ENCODE measurements at regions not wholly inside any gene's neighbourhood (a gene's known extent, or its start where the extent isn't known, plus 50 kb on each side); places are given as distances from the start of the nearest gene placed in this dataset.

- DNase-seq: no peak
- Histone ChIP-seq H3K9me3 (no peaks in the 10 kb centered on the region), H3K36me3 (no peaks in the 10 kb centered on the region), H3K27me3 (no peaks in the 10 kb centered on the region), H3K4me1 (no peaks in the 10 kb centered on the region), H3K4me3 (ENCODE audit: low read depth, low read length) (no peak overlapping the region)
- TF ChIP-seq, protein P1, sequence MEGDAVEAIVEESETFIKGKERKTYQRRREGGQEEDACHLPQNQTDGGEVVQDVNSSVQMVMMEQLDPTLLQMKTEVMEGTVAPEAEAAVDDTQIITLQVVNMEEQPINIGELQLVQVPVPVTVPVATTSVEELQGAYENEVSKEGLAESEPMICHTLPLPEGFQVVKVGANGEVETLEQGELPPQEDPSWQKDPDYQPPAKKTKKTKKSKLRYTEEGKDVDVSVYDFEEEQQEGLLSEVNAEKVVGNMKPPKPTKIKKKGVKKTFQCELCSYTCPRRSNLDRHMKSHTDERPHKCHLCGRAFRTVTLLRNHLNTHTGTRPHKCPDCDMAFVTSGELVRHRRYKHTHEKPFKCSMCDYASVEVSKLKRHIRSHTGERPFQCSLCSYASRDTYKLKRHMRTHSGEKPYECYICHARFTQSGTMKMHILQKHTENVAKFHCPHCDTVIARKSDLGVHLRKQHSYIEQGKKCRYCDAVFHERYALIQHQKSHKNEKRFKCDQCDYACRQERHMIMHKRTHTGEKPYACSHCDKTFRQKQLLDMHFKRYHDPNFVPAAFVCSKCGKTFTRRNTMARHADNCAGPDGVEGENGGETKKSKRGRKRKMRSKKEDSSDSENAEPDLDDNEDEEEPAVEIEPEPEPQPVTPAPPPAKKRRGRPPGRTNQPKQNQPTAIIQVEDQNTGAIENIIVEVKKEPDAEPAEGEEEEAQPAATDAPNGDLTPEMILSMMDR (IDR thresholded peaks at IDR 0.05; ENCODE audit: low read depth, low read length): no peak
Measured at GRCh38 chr9:116039893-116040292, 113.7 kb upstream of the PAPPA start.

- Histone ChIP-seq H3K27me3 (no peaks in the 10 kb centered on the region), H3K4me1 (no peaks in the 10 kb centered on the region), H3K4me3 (ENCODE audit: low read depth, low read length) (no peak overlapping the region), H3K9me3 (no peaks in the 10 kb centered on the region), H3K36me3 (no peaks in the 10 kb centered on the region)
- TF ChIP-seq, protein P1 (IDR thresholded peaks at IDR 0.05; ENCODE audit: low read depth, low read length): no peak
- no peak for DNase-seq
Measured at GRCh38 chr9:116042321-116042720, 111.3 kb upstream of the PAPPA start.

DNA sequence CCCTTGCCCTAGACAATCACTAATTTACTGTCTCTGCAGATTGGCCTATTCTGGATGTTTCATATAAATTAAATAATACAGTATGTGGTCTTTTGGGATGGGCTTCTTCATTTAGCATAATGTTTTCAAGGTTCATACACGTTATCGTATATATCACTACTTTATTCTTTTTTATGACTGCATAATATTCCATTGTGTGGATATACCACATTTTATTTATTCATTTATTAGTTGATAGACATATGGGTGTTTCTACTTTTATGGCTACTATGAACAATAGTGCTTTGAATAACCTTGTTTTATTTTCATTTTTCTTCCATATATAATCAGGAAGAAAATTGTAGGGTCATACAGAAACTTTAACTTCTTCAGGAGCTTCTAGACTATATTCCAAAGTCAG, 108.5 kb upstream of the PAPPA start:
- Histone ChIP-seq H3K4me1 (no peaks in the 10 kb centered on the region), H3K36me3 (no peaks in the 10 kb centered on the region), H3K27me3 (no peaks in the 10 kb centered on the region), H3K9me3 (no peaks in the 10 kb centered on the region), H3K4me3 (ENCODE audit: low read depth, low read length) (no peak overlapping the region)
- TF ChIP-seq, protein P1 (IDR thresholded peaks at IDR 0.05; ENCODE audit: low read depth, low read length): no peak
- DNase-seq: no peak

- Histone ChIP-seq H3K4me1 (no peaks in the 10 kb centered on the region), H3K27me3 (no peaks in the 10 kb centered on the region), H3K4me3 (ENCODE audit: low read depth, low read length) (no peak overlapping the region), H3K9me3 (no peaks in the 10 kb centered on the region), H3K36me3 (no peaks in the 10 kb centered on the region)
- DNase-seq: no peak
- TF ChIP-seq, protein P1 (IDR thresholded peaks at IDR 0.05; ENCODE audit: low read depth, low read length): no peak
Measured at GRCh38 chr9:116048081-116048480, 105.5 kb upstream of the PAPPA start.

DNA sequence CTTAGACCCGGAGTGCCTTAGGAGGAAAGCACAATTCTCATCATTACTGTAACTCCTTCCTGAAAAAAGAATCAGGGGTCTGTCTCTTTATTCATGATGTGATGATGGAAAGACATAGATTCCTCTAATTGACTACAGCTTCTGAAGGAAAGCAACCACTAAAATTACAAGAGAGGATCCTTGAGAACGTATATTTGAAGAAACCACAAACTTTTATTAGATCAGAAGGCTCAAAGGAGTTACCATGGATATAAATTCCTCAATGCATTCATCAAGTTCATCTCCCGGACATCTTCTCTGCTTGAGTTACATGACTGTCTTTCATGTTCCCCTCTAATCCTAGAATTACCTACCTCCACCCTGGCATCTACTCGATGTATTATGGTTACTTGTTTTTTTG, 104.1 kb upstream of the PAPPA start:
- DNase-seq: no peak
- Histone ChIP-seq H3K4me3 (ENCODE audit: low read depth, low read length) (no peak overlapping the region), H3K27me3 (no peaks in the 10 kb centered on the region), H3K36me3 (no peaks in the 10 kb centered on the region), H3K4me1 (no peaks in the 10 kb centered on the region), H3K9me3 (no peaks in the 10 kb centered on the region)
- TF ChIP-seq, protein P1 (IDR thresholded peaks at IDR 0.05; ENCODE audit: low read depth, low read length): no peak

DNA sequence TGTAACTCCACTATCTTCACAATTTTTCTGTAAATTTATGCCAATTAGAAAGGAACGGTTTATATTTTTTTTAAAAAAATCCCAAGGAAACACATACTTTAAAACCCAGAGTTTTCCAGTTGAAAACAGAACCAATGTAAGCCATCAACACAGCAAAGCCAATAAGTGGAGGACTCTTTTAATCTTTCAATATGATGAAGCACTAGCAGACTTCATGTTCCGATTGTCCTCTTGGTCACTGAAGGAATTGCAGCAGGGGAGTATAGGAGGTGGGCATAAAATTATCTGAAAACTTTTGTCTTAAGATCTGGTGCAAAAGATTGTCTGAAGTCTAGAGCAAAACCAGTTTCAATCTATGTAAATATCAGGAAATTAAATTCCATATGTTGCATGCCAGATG, 102.1 kb upstream of the PAPPA start:
- DNase-seq: no peak
- no peak overlapping the region for H3K4me3 ChIP-seq (ENCODE audit: low read depth, low read length)
- H3K36me3 ChIP-seq: no peaks in the 10 kb centered on the region
- H3K27me3 ChIP-seq: no peaks in the 10 kb centered on the region
- no peaks in the 10 kb centered on the region for H3K9me3 ChIP-seq
- no peaks in the 10 kb centered on the region for H3K4me1 ChIP-seq
- TF ChIP-seq, protein P1 (IDR thresholded peaks at IDR 0.05; ENCODE audit: low read depth, low read length): no peak
